HCT116 (cell line): ENCODE measurements at regions not wholly inside any gene's neighbourhood (a gene's known extent, or its start where the extent isn't known, plus 50 kb on each side); places are given as distances from the start of the nearest gene placed in this dataset.

Experiments used
- ATAC-seq: fragments of 200-7000 bp; cut with Tn5 transposase; 2 replicates; pipeline ENCODE4 v1.9.1; 2020; ENCODE audit warnings: mild to moderate bottlenecking, moderate library complexity
- BruUV-seq: library from RNA; stranded (reverse); fragments of 400-500 nt; replicated peaks from 2 replicates; lab custom pipeline; 2021; lab: Mats Ljungman, UMichigan
- CTCF ChIA-PET: fragments of 300-600 bp; sonication (Branson Sonifier 250); formaldehyde crosslinking; loops from one replicate; lab custom pipeline; 2021; ENCODE audit warnings: antibody characterized with exemption; lab: Charles Lee
- POLR2A ChIA-PET: fragments of 300-600, 350-600 bp; sonication (Branson Sonifier 250); formaldehyde crosslinking; loops from one replicate; lab custom pipeline; 2021; ENCODE audit warnings: antibody characterized with exemption; lab: Charles Lee
- RAD21 ChIA-PET, 2 experiments: fragments of 300-600 bp; sonication (Branson Sonifier 250); formaldehyde crosslinking; loops; one replicate each; lab custom pipeline; 2023; ENCODE audit warnings: low total read pairs in 2 of 2; ENCODE audit not compliant: uncharacterized antibody in 2 of 2, unreplicated experiment in 2 of 2, low non-redundant PET in 1 of 2; lab: Charles Lee
- DNase-seq: peaks from one replicate; pipeline ENCODE4 v3.0.0-alpha.2; 2010; ENCODE audit warnings: low read depth, low spot score
- H2AFZ ChIP-seq: fragments of 200-600 bp; shearing (Covaris generic), sonication (generic); 2 replicates; pipeline ENCODE4 v1.6.1; 2017; ENCODE audit warnings: low read depth, mixed run types, mixed read lengths, antibody characterized with exemption, low read length; ENCODE audit not compliant: poor library complexity, severe bottlenecking
- H3K27ac ChIP-seq: 2 replicates; pipeline ENCODE4 v1.5.1; 2012; ENCODE audit warnings: low read depth, low read length
- H3K27me3 ChIP-seq: fragments of 200-600 bp; sonication (generic); 2 replicates; pipeline ENCODE4 v1.6.1; 2016; ENCODE audit warnings: mixed run types, low read length, mixed read lengths; ENCODE audit not compliant: insufficient read depth
- H3K36me3 ChIP-seq, 2 experiments: fragments of 200-500 bp in 1 of 2; fragments of 200-600 bp in 1 of 2; sonication (Bioruptor generic) in 1 of 2; sonication (generic) in 1 of 2; 2 replicates each; pipeline versions ENCODE4 v1.5.1 to v1.6.1; 2014 to 2016; ENCODE audit warnings: low read length in 2 of 2, inconsistent platforms in 1 of 2, mixed read lengths in 1 of 2, mixed run types in 1 of 2; ENCODE audit not compliant: insufficient read depth in 2 of 2, control insufficient read depth in 1 of 2
- H3K4me1 ChIP-seq, 2 experiments: fragments of 200-600 bp in 1 of 2; sonication (generic) in 1 of 2; 2 replicates each; pipeline versions ENCODE4 v1.5.1 to v1.6.1; 2012 to 2017; ENCODE audit warnings: low read length in 2 of 2, inconsistent platforms in 1 of 2, mild to moderate bottlenecking in 1 of 2, mixed read lengths in 1 of 2, mixed run types in 1 of 2, moderate library complexity in 1 of 2; ENCODE audit not compliant: insufficient read depth in 2 of 2, control insufficient read depth in 1 of 2
- H3K4me2 ChIP-seq: fragments of 200-600 bp; sonication (generic); 2 replicates; pipeline ENCODE4 v1.6.1; 2017; ENCODE audit warnings: mixed run types, low read length, mixed read lengths
- H3K4me3 ChIP-seq, 2 experiments: fragments of 200-600 bp in 1 of 2; sonication (generic) in 1 of 2; replicated peaks in 1 of 2; 2 replicates each; pipeline ENCODE4 v1.5.1; 2011 to 2016; ENCODE audit warnings: low read length in 2 of 2, control low read depth in 1 of 2, low read depth in 1 of 2, mild to moderate bottlenecking in 1 of 2, mixed read lengths in 1 of 2, mixed run types in 1 of 2
- H3K79me2 ChIP-seq: fragments of 200-600 bp; sonication (generic); 2 replicates; pipeline ENCODE4 v1.6.1; 2017; ENCODE audit warnings: mild to moderate bottlenecking, mixed run types, low read length, moderate library complexity, mixed read lengths; ENCODE audit not compliant: insufficient read depth
- H3K9ac ChIP-seq: fragments of 200-600 bp; sonication (generic); 2 replicates; pipeline ENCODE4 v1.6.1; 2016; ENCODE audit warnings: low read length, mixed read lengths
- H3K9me2 ChIP-seq: fragments of 200-600 bp; sonication (generic), shearing (Covaris generic); 2 replicates; pipeline ENCODE4 v1.6.1; 2017; ENCODE audit warnings: mixed run types, mild to moderate bottlenecking, moderate library complexity; ENCODE audit not compliant: insufficient read depth
- H3K9me3 ChIP-seq, 2 experiments: fragments of 200-500 bp in 1 of 2; fragments of 200-600 bp in 1 of 2; sonication (Bioruptor generic) in 1 of 2; sonication (generic) in 1 of 2; 2 replicates each; pipeline ENCODE4 v1.6.1; 2014 to 2017; ENCODE audit warnings: low read length in 2 of 2, mixed read lengths in 2 of 2, inconsistent platforms in 1 of 2, low read depth in 1 of 2, mild to moderate bottlenecking in 1 of 2, mixed run types in 1 of 2, moderate library complexity in 1 of 2; ENCODE audit not compliant: control insufficient read depth in 1 of 2, insufficient read depth in 1 of 2
- H4K20me1 ChIP-seq: fragments of 200-600 bp; sonication (generic), shearing (Covaris generic); 2 replicates; pipeline ENCODE4 v1.6.1; 2017; ENCODE audit warnings: mixed run types, mild to moderate bottlenecking, moderate library complexity; ENCODE audit not compliant: insufficient read depth
- CBX3 ChIP-seq: IDR thresholded peaks from 2 replicates; pipeline ENCODE4 v1.6.1; 2012; ENCODE audit warnings: low read depth
- CTCF ChIP-seq, 3 experiments: fragments of 200-600 bp in 1 of 3; sonication (generic) in 1 of 3; IDR thresholded peaks in 2 of 3; conservative IDR thresholded peaks in 1 of 3; 2 replicates each; pipeline ENCODE4 v1.5.1; 2012 to 2017; ENCODE audit warnings: low read depth in 2 of 3, low read length in 2 of 3, antibody characterized with exemption in 1 of 3, borderline replicate concordance in 1 of 3, control low read depth in 1 of 3, mild to moderate bottlenecking in 1 of 3, mixed read lengths in 1 of 3, mixed run types in 1 of 3, moderate library complexity in 1 of 3; ENCODE audit not compliant: insufficient read depth in 1 of 3
- ELF1 ChIP-seq: IDR thresholded peaks from 2 replicates; pipeline ENCODE4 v1.6.1; 2012; ENCODE audit warnings: low read depth, borderline replicate concordance
- EZH2 ChIP-seq: fragments of 200-600 bp; sonication (generic); IDR thresholded peaks from 2 replicates; pipeline ENCODE4 v1.6.1; 2017; ENCODE audit warnings: antibody characterized with exemption, mixed run types
- EZH2phosphoT487 ChIP-seq: fragments of 200-600 bp; IDR thresholded peaks from 2 replicates; pipeline ENCODE4 v1.6.1; 2018; ENCODE audit warnings: antibody characterized with exemption, borderline replicate concordance
- FOSL1 ChIP-seq: IDR thresholded peaks from 2 replicates; pipeline ENCODE4 v1.6.1; 2012; ENCODE audit warnings: low read depth
- MAX ChIP-seq: IDR thresholded peaks from 2 replicates; pipeline ENCODE4 v1.6.1; 2012
- POLR2AphosphoS5 ChIP-seq: IDR thresholded peaks from 2 replicates; pipeline ENCODE4 v1.6.1; 2011; ENCODE audit warnings: mild to moderate bottlenecking, low read depth, low read length, moderate library complexity
- RAD21 ChIP-seq: IDR thresholded peaks from 2 replicates; pipeline ENCODE4 v1.6.1; 2012; ENCODE audit warnings: low read depth, mild to moderate bottlenecking
- REST ChIP-seq: IDR thresholded peaks from 2 replicates; pipeline ENCODE4 v1.6.1; 2012; ENCODE audit warnings: low read depth
- SRF ChIP-seq: IDR thresholded peaks from 2 replicates; pipeline ENCODE4 v1.6.1; 2012; ENCODE audit warnings: low read depth
- TCF7L2 ChIP-seq: IDR thresholded peaks from 2 replicates; pipeline ENCODE4 v1.7.0; 2011; ENCODE audit warnings: borderline replicate concordance, inconsistent platforms; ENCODE audit not compliant: insufficient read depth, insufficient read length; ENCODE audit errors: extremely low read depth
- ZBTB33 ChIP-seq: IDR thresholded peaks from 2 replicates; pipeline ENCODE4 v1.6.1; 2011; ENCODE audit warnings: mild to moderate bottlenecking, low read length, moderate library complexity; ENCODE audit not compliant: insufficient replicate concordance; ENCODE audit errors: extremely low read depth
- ZFX ChIP-seq: fragments of 450-650 bp; IDR thresholded peaks from 2 replicates; pipeline ENCODE4 v1.6.1; 2017
- ZNF274 ChIP-seq: fragments of 200-500 bp; sonication (Bioruptor generic); IDR thresholded peaks from 2 replicates; pipeline ENCODE4 v1.6.1; 2014; ENCODE audit warnings: mild to moderate bottlenecking, low read depth, low read length, inconsistent platforms
- intact Hi-C: fragments of 100-400 bp; cut with micrococcal nuclease; formaldehyde crosslinking; loops from 2 replicates; pipeline ENCODE4 v1.10.0; 2022

- Histone ChIP-seq H3K4me2 (no peak overlapping the region), H3K4me3 (no peak overlapping the region), H3K79me2 (no peaks in the 10 kb centered on the region), H3K27me3 (peaks cover 9% of the 10 kb centered on the region), H3K9ac (no peak overlapping the region), H3K4me1 (no peaks in the 10 kb centered on the region), H3K27ac (no peak overlapping the region), H2AFZ (no peak overlapping the region), H3K36me3 (no peaks in the 10 kb centered on the region; a peak in 1 of 4 replicates), H3K9me2 (no peaks in the 10 kb centered on the region), H3K9me3 (no peaks in the 10 kb centered on the region), H4K20me1 (no peaks in the 10 kb centered on the region)
- DNase-seq (no peak), ATAC-seq (no peak)
- CTCF ChIA-PET: no interaction called here
- POLR2A ChIA-PET: no interaction called here
- TF ChIP-seq FOSL1: no peak
- no peak for TF ChIP-seq ELF1
- TF ChIP-seq REST: no peak
- TF ChIP-seq EZH2phosphoT487: no peak
- TF ChIP-seq TCF7L2: no peak
- TF ChIP-seq ZNF274: no peak
- TF ChIP-seq MAX: no peak
- no peak for TF ChIP-seq CTCF (IDR thresholded peaks at IDR 0.05 in 2 of 3, conservative IDR thresholded peaks at IDR 0.05 in 1 of 3; ENCODE audit: borderline replicate concordance in 1 of 3, insufficient read depth in 1 of 3, low read depth in 2 of 3, low read length in 2 of 3)
- TF ChIP-seq SRF: no peak
- TF ChIP-seq POLR2AphosphoS5: no peak
- no peak for TF ChIP-seq EZH2
- no peak for TF ChIP-seq CBX3
- TF ChIP-seq ZBTB33: no peak
- TF ChIP-seq RAD21: no peak
- TF ChIP-seq ZFX: no peak
- RAD21 ChIA-PET: no interaction called here
- intact Hi-C loops: no loop called here
- BruUV-seq: no TSS peak
Measured at GRCh38 chr3:67294341-67294740, 296.2 kb downstream of the KBTBD8 start.
